Stimulated activated CD8-positive, alpha-beta memory T cell treated with anti-CD3 and anti-CD28 coated beads, Interleukin-4, amount 100 ng/mL, for 1 hour (primary cell): ENCODE measurements at regions not wholly inside any gene's neighbourhood (a gene's known extent, or its start where the extent isn't known, plus 50 kb on each side); places are given as distances from the start of the nearest gene placed in this dataset.

ENCODE experiments used
- DNase-seq, 2 donors: peaks; one replicate each; pipeline ENCODE4 v3.0.0-alpha.2; 2020; ENCODE audit warnings: low read depth in 2 of 2, low spot score in 1 of 2

GRCh38 chr2:18503376-18504228 lies 56.9 kb downstream of the RDH14 start:
- no peak for DNase-seq

DNA sequence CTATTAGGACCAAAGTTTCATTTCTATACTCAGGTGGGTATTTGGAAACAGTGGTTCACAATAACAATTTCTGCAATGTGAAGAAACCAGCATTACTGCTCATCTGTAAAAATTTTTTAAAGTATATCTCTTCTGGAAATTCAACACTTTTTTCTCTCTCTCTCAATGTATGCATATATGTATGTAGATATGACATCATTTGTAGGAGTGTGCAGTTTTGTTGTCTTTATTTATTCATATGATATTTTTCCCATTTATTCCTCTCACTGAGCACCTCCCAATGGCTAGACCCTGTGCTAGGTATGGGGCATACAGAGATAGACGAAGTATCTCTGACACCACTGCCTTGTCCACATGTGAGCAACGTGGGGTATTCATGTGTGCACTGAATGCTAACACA lies 58.3 kb downstream of the RDH14 start:
- no peak for DNase-seq

DNA sequence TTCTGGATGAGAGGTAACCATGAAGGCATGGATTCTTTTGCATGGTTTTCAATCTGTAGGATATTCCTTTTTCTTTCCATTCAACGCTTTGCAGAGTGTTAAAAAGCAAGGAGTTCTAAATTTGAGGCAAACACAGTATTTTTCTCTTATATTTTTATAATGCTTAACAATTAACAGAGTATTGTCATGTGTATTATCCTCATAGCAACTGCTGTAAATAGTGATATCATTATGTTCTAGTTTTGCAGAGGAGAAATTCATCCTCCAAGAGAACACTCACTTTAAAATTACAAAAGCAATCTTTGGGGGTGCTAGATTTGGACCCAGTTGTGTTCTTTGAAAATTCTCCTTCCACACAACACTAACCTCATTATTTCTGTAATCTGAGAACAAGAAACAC lies 58.7 kb downstream of the RDH14 start:
- DNase-seq: no peak

GRCh38 chr2:18501156-18501555 lies 59.3 kb downstream of the RDH14 start:
- DNase-seq: no peak

DNA sequence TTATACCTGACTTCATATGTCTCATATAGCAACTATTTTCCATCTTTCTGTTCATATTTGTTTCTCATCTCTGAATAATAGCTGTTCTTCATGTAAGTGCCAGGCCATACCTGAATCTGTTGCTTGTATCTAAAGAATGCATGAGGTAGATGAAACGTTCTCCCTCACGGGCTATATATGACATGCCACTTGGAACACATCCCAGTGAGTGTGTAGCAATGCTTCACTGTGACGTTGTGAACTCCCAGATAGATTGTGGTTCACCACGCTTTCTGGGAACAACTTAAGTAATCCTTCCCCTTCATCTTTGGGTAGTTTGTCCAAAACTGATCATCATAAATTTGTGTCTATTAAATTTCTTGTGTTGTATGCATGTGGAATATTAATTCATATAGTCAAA lies 60.1 kb downstream of the RDH14 start:
- DNase-seq: no peak

DNA sequence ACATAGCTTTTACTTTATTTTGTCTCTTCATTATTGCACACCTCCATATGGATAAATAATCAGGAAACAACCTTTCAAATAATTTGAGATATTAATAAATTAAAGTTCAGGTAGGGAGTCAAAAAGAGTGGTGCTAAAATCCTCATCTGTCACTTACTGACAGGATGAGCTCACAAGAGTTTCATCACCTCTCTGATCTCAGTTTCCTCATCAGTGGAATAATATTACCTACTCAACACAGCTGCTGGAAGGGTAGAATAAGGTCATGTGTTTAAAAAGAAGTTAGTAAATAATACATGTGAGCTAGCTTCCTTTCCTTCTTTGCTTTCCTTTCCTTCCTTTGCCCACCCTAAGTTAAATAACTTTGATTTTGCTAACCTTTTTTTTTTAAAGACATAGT lies 61.9 kb downstream of the RDH14 start:
- no peak for DNase-seq

GRCh38 chr2:18496516-18496915 lies 63.9 kb downstream of the RDH14 start:
- DNase-seq: no peak

- DNase-seq: no peak
These were observed 65.4 kb downstream of the RDH14 start for GRCh38 chr2:18495058-18495457.

DNA sequence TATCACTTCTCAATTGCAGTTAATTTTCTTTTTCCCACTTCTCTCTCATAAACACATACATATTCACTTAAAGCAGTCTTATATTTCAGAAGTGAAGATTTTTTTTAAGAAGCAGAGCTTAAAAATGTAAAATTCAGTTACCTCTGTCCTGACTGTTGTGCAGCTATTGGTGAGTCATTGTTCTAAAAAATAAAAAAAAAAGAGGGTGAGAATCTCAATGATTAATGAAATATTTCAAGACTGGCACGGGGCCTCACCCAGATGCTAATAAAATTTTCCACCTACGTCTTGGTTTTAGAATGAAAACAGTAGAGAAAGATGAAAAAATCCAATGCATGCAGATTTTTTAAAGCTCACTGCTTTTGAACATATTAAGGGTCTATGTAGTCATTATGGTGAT lies 67.7 kb downstream of the RDH14 start:
- no peak for DNase-seq

DNA sequence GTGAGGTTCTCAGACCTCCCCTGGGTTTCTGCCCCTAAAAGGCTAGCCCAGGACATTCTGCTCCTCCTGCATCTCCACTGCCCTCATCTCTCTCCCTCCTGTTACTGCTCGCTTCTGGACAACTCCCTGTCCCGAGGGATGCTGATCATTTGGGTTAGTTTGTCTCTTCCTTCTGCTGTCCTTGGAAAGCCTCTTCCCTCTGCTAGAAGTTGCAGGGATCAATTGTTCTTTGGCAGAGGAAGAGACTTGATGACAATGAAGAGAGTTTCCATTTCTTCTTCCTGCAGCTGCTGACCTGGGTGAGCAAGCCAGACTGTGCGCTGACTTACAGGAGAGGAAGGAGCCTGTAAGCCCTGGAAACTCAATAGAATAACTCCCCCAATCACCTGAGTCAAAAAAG lies 68.9 kb downstream of the RDH14 start:
- no peak for DNase-seq

GRCh38 chr2:18490901-18491300 lies 69.6 kb downstream of the RDH14 start:
- no peak for DNase-seq

DNA sequence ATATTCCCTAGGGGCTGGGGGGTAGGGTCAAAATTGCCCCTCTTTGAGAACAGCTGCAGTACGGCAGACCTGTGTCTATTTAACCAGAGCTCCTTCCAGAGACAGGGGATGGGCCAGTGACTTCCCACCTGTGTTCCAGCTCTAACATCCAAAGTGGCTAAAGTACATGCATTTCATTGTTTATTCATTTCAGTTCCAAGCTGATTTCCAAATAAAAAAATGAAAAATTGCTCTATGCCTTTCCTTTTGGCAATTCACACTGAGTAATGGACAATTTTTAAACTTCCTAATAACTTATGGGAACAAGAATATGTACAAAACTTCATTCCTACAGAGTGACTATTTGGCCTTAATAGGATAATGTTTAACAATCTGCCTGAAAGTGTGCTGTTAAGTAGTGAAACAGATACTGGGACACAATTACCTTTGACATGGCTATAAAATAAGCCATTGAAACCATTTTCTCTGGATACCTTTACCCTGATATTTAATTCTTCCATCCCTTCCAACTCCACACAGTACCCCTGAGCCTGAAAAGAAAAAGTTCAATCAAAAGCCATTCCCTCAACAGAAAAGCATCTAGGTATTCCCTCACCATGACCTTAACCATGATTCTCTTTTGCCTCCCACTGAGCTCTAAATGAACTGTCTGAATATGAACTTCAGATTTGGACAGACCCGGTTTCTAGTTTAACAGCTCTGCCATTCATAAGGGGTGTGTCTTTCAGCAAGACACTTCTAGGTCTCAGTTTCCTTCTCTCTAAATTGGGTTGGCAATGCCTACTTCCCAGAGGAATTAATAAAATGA lies 73.1 kb downstream of the RDH14 start:
- DNase-seq: no peak

- DNase-seq: no peak
These were observed 75.8 kb downstream of the RDH14 start for GRCh38 chr2:18484625-18485024.

DNA sequence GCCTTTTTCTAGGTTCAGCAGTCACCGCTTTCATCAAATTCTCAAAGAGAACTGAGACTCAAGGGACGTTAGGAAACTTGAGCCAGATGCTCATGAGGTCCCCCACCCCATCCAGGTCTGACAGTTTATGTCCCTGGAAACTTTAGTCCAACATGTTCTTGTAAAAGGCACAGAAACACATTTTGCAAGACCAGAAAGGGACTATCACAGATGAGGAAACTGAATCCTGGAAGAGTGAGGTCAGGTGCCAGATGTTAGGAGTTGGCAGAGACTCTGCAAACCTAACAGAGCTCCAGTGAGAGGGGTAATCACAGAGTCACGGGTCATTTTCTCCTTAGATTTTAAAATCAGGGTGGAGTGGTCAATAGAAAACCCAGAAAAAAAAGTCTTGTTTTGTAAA lies 76.6 kb downstream of the RDH14 start:
- no peak for DNase-seq

DNA sequence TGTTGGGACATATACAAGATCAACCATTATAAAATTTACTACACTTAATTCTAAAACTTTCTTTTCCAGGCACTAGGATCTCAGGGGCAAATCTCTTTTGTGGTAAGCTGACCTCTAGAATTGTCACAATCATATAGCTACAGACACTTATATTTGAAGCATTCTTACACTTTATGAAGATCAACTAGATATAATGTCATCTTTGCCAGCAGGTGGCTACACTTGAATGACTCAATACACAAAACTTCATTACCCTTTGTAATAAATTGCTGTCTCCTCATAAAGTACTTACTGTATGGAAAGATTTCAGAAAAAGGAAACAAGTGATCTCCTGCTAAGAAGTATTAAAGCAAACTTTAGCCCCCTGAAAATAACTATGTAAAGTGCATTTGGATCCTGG lies 77.8 kb downstream of the RDH14 start:
- DNase-seq: no peak

DNA sequence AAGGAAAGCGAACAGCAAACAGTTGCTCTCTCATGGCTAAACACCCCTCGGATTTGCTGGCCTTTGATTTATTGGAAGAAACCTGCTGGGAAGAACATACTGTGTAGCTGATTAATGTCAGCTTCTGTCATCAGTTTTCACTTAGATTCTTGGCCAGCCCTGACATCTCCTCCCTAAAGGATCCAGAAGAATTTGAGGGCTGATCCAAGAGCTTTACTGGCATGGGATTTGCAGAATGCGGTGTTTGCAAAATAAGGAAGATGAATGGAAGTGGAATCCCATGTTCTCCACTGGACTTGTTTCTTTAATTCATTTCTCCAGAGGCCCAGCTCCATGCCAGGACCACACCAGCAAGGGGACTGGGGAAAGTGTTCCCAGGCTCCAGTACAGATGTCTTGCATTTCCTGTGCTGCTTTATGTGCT lies 80.5 kb downstream of the RDH14 start:
- no peak for DNase-seq

- no peak for DNase-seq
These were observed 83.2 kb downstream of the RDH14 start for GRCh38 chr2:18477293-18477692.

- no peak for DNase-seq
These were observed 84.0 kb downstream of the RDH14 start for GRCh38 chr2:18476484-18476883.

- DNase-seq: no peak
These were observed 84.6 kb downstream of the RDH14 start for GRCh38 chr2:18475884-18476283.

- DNase-seq: no peak
These were observed 85.8 kb downstream of the RDH14 start for GRCh38 chr2:18474700-18475099.

- DNase-seq: no peak
These were observed 86.9 kb downstream of the RDH14 start for GRCh38 chr2:18473241-18474181.
